ENCODE measurements at regions not wholly inside any gene's neighbourhood (a gene's known extent, or its start where the extent isn't known, plus 50 kb on each side); places are given as distances from the start of the nearest gene placed in this dataset.

DNA sequence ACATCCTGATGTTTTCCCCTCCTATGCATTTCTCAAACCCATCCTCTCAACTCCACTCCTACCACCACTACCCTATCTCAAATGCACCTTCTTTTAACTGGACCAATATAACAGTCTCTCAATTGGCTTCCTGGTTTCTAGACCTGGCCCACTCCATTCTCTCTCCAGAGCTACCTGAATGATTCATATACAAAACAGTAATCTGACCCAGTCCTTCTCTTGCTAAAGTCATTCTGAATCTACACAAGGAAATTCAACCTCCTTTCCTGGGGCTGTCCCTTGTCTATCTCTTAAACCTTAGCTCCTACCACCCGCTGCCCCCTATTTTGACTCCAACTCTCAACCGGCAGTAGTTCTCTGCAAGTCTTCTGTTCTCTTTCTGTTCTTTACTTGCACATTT lies 97.2 kb downstream of the PCSK1 start:
- ChIA-PET CTCF (ENCODE audit: partially characterized antibody) (interaction anchor here (0.7 to 14.4 kb wide), 21 partner anchors 10 to 555 kb away, joined by 3 to 490 read pairs (median 5); no protein-coding TSS in a partner anchor), POLR2A (ENCODE audit: partially characterized antibody) (interaction anchor here (1.1 to 1.9 kb wide), 2 partner anchors 374 to 477 kb away, joined by 3 to 8 read pairs; partner anchors contain the start of gene ELL2)
- Mint-ChIP-seq H3K27me3 (peaks cover 9 to 10% of the 10 kb centered on the region in 2 donors), H3K4me3 (no peak overlapping the region), H3K9me3 (no peaks in the 10 kb centered on the region), H3K27ac (no peak overlapping the region), H3K36me3 (no peaks in the 10 kb centered on the region), H3K4me1 (no peaks in the 10 kb centered on the region)
- peaks cover 7% of the 10 kb centered on the region for H3K27me3 ChIP-seq (ENCODE audit: insufficient read depth, low read length)
- intact Hi-C loops (cut with micrococcal nuclease), result loop anchor here (1.0 to 5.0 kb wide), 4 partner anchors 375 to 689 kb away; partner anchors contain the start of genes ELL2 and RFESD
- H3K36me3 ChIP-seq (ENCODE audit: insufficient read depth, low read length), result no peaks in the 10 kb centered on the region
- no peak for DNase-seq
- H3K4me1 ChIP-seq (ENCODE audit: insufficient read depth, low read length), result no peaks in the 10 kb centered on the region
- H3K9me3 ChIP-seq (ENCODE audit: control insufficient read depth in 1 of 2, low read length in 2 of 2), result no peaks in the 10 kb centered on the region
- H3K4me3 ChIP-seq (ENCODE audit: low read length in 2 of 2), result no peak overlapping the region
- no peak overlapping the region for H3K27ac ChIP-seq (ENCODE audit: low read depth, low read length)

DNA sequence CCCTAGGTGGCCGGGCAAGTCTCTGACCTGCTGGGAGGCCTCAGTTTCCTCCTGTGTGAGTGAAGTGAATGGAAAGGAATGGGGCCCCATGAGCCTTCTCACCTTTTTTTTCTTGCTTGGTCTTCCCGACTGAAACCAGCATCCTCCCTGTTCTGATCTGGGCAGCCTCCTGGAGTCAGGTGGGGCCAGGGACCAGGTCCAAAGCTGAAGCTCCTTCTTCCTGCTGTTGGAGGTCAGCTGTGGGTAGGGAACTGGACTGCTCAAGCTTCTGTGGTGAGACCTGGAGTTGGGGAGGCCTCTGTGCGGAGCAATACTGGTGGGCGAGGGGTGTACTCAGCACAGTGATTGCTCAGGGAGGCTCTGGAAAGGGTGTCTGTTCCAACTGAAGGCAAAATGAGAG lies 99.7 kb downstream of the PCSK1 start:
- POLR2A ChIA-PET (ENCODE audit: partially characterized antibody), result no interaction called here
- H3K4me3 Mint-ChIP-seq, result no peak overlapping the region

DNA sequence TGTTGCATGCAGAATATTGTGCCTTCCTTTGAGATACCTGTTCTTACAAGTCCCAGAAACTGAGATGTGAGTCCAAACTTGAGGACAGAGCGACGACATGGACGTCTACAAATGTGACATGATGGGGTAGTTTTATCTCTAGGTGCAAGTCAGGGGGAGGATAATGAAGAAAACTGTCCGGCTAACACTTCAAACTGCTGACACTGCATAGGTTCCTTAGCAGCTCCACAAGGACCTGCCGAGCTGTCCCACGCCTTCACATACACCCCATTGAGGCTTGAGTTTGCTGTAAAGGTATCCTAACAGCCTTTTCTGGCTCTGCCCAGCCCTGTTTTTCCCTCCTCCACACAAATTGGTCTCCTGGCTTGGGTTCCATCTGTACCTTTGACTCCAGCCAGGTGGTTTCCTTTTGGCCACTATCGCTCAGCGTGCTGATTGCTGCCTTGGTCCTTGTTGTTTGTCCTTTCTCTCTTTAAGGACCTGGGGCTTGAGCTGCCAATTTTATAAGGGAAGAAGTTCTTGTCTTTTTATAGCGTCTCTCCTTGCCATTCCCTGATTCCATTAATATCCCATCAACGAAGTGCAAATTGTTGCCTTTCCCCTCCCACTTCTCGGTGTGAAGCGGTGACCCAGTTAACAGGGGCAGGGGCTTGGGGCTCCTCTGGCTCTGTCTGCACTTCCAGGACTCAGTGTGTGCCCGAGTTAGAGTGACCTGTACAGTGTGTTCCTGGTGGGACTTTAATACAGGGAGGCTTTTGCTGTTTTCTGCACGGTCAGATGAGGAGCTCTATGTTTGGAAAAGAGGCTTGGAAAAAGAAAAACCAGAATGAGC lies 100.3 kb downstream of the PCSK1 start:
- Histone ChIP-seq H3K27me3 (ENCODE audit: insufficient read depth, low read length) (no peaks in the 10 kb centered on the region), H3K4me1 (ENCODE audit: insufficient read depth, low read length) (no peaks in the 10 kb centered on the region), H3K4me3 (ENCODE audit: low read length in 2 of 2) (no peak overlapping the region), H3K9me3 (ENCODE audit: control insufficient read depth in 1 of 2, low read length in 2 of 2) (no peaks in the 10 kb centered on the region), H3K36me3 (ENCODE audit: insufficient read depth, low read length) (no peaks in the 10 kb centered on the region), H3K27ac (ENCODE audit: low read depth, low read length) (no peak overlapping the region)
- ChIA-PET CTCF (ENCODE audit: partially characterized antibody) (interaction anchor here (0.8 to 13.3 kb wide), 4 partner anchors 267 to 552 kb away, joined by 3 to 362 read pairs (median 4); no protein-coding TSS in a partner anchor), POLR2A (ENCODE audit: partially characterized antibody) (no interaction called here)
- DNase-seq, result no peak
- intact Hi-C loops (cut with micrococcal nuclease), result no loop called here
- Mint-ChIP-seq H3K9me3 (no peaks in the 10 kb centered on the region), H3K27ac (no peak overlapping the region), H3K36me3 (no peaks in the 10 kb centered on the region), H3K4me1 (no peaks in the 10 kb centered on the region), H3K4me3 (no peak overlapping the region), H3K27me3 (peaks cover 6 to 10% of the 10 kb centered on the region in 2 donors)

More for the DNA sequence above, 99.7 kb downstream of the PCSK1 start:
- Histone ChIP-seq H3K9me3 (ENCODE audit: control insufficient read depth in 1 of 2, low read length in 2 of 2) (no peaks in the 10 kb centered on the region), H3K36me3 (ENCODE audit: insufficient read depth, low read length) (no peaks in the 10 kb centered on the region), H3K27me3 (ENCODE audit: insufficient read depth, low read length) (peaks cover 2% of the 10 kb centered on the region), H3K27ac (ENCODE audit: low read depth, low read length) (no peak overlapping the region), H3K4me3 (ENCODE audit: low read length in 2 of 2) (no peak overlapping the region), H3K4me1 (ENCODE audit: insufficient read depth, low read length) (no peaks in the 10 kb centered on the region)
- no peak for DNase-seq
- no peaks in the 10 kb centered on the region for H3K4me1 Mint-ChIP-seq
- no peaks in the 10 kb centered on the region for H3K9me3 Mint-ChIP-seq
- CTCF ChIA-PET (ENCODE audit: partially characterized antibody), result interaction anchor here (0.7 to 13.3 kb wide), 5 partner anchors 10 to 552 kb away, joined by 3 to 362 read pairs (median 3); no protein-coding TSS in a partner anchor
- H3K36me3 Mint-ChIP-seq, result no peaks in the 10 kb centered on the region
- H3K27me3 Mint-ChIP-seq, result peaks cover 8 to 10% of the 10 kb centered on the region in 2 donors
- H3K27ac Mint-ChIP-seq, result no peak overlapping the region
- intact Hi-C loops (cut with micrococcal nuclease), result no loop called here

DNA sequence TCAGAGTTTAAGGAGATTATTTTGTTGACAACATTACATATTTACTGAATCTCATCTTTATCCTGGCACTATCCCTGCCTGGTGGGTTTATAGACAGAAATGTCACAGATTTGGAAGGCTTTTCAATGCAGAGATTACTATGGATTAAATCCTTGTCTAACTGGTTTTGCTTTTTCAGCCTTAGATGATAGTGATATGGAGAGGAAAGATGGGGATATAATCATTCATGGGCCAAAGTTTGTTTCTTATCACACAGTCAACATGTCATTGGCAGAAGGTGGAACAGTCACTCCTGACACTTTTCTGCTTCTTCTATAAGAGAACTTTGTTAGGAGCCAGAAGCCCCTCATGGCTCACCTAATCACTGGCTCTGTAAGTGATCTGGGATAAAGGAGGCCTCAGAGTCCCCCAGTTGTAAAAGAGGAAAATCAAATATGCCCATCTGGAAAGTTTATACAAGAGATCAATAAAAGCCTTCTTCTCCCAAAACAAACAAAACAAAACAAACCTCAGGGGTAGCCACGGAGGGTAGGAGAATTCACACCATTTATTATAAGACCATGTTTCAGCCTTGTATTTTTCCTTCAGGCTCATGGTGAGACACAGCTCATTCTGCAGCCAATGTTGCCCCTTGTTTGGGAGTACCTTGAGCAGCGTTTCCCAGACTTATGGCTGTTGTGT lies 101.2 kb downstream of the PCSK1 start:
- H3K4me1 Mint-ChIP-seq, result no peaks in the 10 kb centered on the region
- no peak overlapping the region for H3K4me3 ChIP-seq (ENCODE audit: low read length in 2 of 2)
- H3K4me1 ChIP-seq (ENCODE audit: insufficient read depth, low read length), result no peaks in the 10 kb centered on the region
- H3K27ac Mint-ChIP-seq, result no peak overlapping the region
- POLR2A ChIA-PET (ENCODE audit: partially characterized antibody), result no interaction called here
- intact Hi-C loops (cut with micrococcal nuclease), result no loop called here
- no peaks in the 10 kb centered on the region for H3K9me3 ChIP-seq (ENCODE audit: control insufficient read depth in 1 of 2, low read length in 2 of 2)
- no peak overlapping the region for H3K27ac ChIP-seq (ENCODE audit: low read depth, low read length)
- no peak for DNase-seq
- no peak overlapping the region for H3K4me3 Mint-ChIP-seq
- no peaks in the 10 kb centered on the region for H3K9me3 Mint-ChIP-seq
- peaks cover 6 to 9% of the 10 kb centered on the region in 2 donors for H3K27me3 Mint-ChIP-seq
- CTCF ChIA-PET (ENCODE audit: partially characterized antibody), result no interaction called here
- H3K27me3 ChIP-seq (ENCODE audit: insufficient read depth, low read length), result no peaks in the 10 kb centered on the region
- H3K36me3 Mint-ChIP-seq, result no peaks in the 10 kb centered on the region
- H3K36me3 ChIP-seq (ENCODE audit: insufficient read depth, low read length), result no peaks in the 10 kb centered on the region

DNA sequence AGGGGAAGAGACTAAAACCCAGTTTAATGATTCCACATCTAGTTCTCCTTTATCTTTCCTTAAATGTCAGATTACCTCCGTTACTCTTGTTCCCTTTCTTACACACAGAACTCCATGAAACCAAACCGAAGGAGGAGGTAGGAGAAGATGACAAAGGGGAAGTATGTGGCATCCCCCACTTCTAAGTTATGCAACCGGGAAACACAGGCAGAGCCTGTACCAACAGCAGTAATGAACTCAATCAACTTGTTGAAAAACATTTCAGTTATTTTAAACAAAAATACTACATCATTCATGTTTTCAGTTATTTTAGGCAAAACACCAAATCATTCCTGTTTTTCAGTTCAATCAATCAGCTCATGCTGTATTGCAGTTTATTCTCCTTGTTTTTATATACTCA lies 101.8 kb downstream of the PCSK1 start:
- CTCF ChIA-PET (ENCODE audit: partially characterized antibody), result interaction anchor here (1.3 kb wide), 1 partner anchor 13 kb away, joined by 3 read pairs; no protein-coding TSS in a partner anchor
- Mint-ChIP-seq H3K4me3 (no peak overlapping the region), H3K36me3 (no peaks in the 10 kb centered on the region), H3K4me1 (no peaks in the 10 kb centered on the region), H3K27me3 (peaks cover 8 to 9% of the 10 kb centered on the region in 2 donors), H3K9me3 (no peaks in the 10 kb centered on the region), H3K27ac (no peak overlapping the region)
- H3K36me3 ChIP-seq (ENCODE audit: insufficient read depth, low read length), result no peaks in the 10 kb centered on the region
- H3K4me3 ChIP-seq (ENCODE audit: low read length in 2 of 2), result no peak overlapping the region
- no peaks in the 10 kb centered on the region for H3K9me3 ChIP-seq (ENCODE audit: control insufficient read depth in 1 of 2, low read length in 2 of 2)
- no peak overlapping the region for H3K27ac ChIP-seq (ENCODE audit: low read depth, low read length)
- no peak for DNase-seq
- POLR2A ChIA-PET (ENCODE audit: partially characterized antibody), result no interaction called here
- H3K27me3 ChIP-seq (ENCODE audit: insufficient read depth, low read length), result no peaks in the 10 kb centered on the region
- intact Hi-C loops (cut with micrococcal nuclease), result no loop called here
- no peaks in the 10 kb centered on the region for H3K4me1 ChIP-seq (ENCODE audit: insufficient read depth, low read length)

DNA sequence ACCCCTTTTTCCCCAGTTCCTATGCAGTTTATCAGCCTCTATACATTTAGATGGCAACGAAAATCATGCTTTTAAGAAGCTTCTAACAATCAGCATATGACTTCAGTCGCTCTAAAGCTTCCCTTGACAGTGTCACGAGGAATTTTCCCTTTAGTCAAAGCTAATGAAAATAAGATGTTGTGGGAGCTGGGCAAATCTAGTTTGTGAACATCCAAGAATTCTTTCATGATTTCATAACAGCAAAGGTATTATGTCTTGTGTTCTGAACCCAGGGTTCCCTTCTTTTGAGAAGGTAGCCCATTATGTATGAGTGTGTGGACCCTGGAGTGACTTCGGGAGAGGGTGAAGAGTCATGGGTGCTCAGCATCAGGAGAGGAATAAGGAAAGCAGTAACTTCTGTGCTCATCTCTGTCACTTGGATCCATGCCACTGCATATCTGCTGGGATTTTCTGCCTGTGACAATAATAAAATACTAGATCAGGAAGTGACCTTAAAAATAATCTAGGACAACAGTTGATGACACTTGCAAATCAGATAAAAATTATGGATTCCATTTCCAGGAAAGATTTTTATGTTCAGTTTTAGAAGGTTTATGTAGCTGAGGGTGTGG lies 102.4 kb downstream of the PCSK1 start:
- ChIA-PET POLR2A (ENCODE audit: partially characterized antibody) (no interaction called here), CTCF (ENCODE audit: partially characterized antibody) (interaction anchor here (1.3 to 3.3 kb wide), 2 partner anchors 9 to 13 kb away, joined by 3 to 11 read pairs; no protein-coding TSS in a partner anchor)
- no peak overlapping the region for H3K4me3 Mint-ChIP-seq
- intact Hi-C loops (cut with micrococcal nuclease), result no loop called here
- Histone ChIP-seq H3K27ac (ENCODE audit: low read depth, low read length) (no peak overlapping the region), H3K4me1 (ENCODE audit: insufficient read depth, low read length) (no peaks in the 10 kb centered on the region), H3K4me3 (ENCODE audit: low read length in 2 of 2) (no peak overlapping the region), H3K9me3 (ENCODE audit: control insufficient read depth in 1 of 2, low read length in 2 of 2) (no peaks in the 10 kb centered on the region), H3K36me3 (ENCODE audit: insufficient read depth, low read length) (no peaks in the 10 kb centered on the region), H3K27me3 (ENCODE audit: insufficient read depth, low read length) (no peaks in the 10 kb centered on the region)
- H3K27me3 Mint-ChIP-seq, result peaks cover 9 to 12% of the 10 kb centered on the region in 2 donors
- H3K9me3 Mint-ChIP-seq, result no peaks in the 10 kb centered on the region
- H3K27ac Mint-ChIP-seq, result no peak overlapping the region
- no peaks in the 10 kb centered on the region for H3K36me3 Mint-ChIP-seq
- no peaks in the 10 kb centered on the region for H3K4me1 Mint-ChIP-seq
- no peak for DNase-seq
